Activated T-cell treated with anti-CD3 and anti-CD28 coated beads for 48 hours (primary cell): ENCODE measurements at regions not wholly inside any gene's neighbourhood (a gene's known extent, or its start where the extent isn't known, plus 50 kb on each side); places are given as distances from the start of the nearest gene placed in this dataset.

Experiments
- DNase-seq: peaks from one replicate; pipeline ENCODE4 v3.0.0-alpha.2; 2020; ENCODE audit warnings: low read depth

DNA sequence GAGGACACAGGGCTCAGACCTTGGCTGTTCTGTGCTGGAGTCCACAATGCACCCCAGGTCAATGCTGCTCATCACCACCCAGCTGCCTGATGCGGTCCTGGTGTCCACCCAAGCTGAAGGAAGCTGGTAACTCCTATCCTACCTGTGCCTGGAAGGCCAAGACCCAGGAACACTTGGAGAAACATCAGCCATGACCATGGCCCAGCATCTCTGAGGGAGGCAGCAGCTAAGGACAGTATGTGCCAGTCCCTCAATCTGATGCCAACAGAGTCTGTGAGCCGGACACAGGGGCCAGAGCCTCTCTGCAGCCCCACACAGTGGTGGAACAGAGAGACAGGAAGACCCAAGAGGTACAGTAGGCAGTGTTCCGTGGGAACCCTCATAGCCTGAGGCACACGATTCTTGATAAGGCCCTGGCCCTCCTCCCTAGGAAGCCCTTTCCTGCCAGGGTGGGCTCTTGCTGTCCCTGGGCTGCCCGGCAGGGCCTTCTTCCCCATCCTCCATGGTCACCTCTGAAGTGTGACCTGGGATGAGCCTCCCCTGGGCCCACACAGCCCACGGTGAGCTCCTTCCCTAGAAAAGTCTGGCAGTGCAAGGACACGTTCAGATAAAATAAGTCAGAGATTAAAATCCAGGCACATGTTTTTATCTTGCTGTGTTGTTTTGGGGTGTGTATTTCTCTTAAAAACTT lies 170.7 kb downstream of the THBS2 start:
- DNase-seq = no peak

DNA sequence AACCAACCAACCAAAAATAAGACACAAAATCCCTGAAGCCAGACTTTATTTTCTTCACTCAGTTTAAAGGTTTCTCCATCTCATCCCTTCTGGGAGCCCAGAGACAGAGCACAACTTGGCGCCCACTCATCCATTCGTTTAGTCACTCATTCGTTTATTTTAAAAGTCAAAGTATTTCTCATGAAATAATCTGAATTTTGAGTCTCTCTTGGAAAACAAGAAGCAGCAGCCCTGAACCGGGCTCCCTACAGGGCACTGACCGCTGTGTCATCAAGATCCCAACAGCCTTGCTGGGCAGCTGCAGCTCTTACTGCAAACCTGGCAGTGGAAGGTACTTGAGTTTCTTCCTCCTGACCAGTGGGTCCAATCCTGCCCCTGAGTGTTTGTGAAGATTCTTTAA lies 171.6 kb downstream of the THBS2 start:
- DNase-seq = no peak

GRCh38 chr6:169081248-169081647 lies 172.4 kb downstream of the THBS2 start:
- DNase-seq = no peak

DNA sequence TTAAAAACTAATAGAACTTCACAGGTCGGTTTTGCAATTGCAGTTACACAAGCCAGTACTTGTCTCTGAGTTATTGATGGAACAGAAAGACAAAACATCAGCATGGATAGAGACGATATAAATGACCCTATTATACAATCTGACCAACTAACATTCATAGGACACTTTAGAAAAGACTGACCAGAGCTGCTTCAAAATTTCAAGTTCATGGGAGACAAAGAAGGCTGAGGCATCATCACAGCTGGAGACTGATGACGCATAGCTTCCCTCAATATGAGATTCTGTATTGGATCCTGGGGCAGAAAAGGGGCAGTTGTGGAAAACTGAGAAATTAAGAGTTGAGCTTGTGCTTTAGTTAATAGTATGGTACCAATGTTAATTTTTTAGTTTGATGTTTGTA lies 174.0 kb downstream of the THBS2 start:
- no peak for DNase-seq

- no peak for DNase-seq
These were observed 175.1 kb downstream of the THBS2 start for GRCh38 chr6:169078399-169079145.

DNA sequence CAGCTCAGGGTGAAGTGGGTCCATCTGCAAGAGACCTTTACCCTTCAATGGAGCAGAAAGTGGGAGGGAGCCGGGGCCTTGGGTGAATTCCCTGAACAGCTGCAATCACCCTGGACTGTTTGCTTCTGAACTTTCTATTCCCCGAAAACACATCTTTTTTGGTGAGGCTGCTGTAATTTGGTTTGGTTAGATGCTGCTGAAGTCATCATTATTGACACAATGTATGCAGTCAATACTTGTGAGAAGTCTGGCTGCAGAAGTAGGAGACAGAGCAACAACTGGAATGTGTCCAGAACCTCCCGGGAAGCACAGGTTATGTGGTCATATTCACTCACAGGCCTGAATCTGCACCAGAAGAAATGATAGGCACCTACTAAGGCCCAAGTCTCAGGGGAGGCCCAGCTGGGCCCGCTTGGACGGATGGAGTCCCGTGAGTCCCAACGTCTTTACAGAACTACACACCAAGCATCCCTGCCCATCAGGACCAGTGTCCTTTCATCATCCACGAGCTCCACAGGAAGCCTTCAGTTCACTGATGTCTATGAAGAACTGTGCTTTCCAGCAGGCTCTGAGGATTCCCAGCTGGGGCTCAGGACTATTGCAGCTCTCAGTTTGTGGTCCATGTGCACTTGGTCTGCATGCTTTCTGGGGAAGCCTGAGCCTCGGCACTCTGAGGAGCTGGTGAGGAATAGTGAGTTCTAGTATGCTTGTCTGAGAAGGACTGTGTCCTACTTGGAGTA lies 177.6 kb downstream of the THBS2 start:
- DNase-seq = no peak

DNA sequence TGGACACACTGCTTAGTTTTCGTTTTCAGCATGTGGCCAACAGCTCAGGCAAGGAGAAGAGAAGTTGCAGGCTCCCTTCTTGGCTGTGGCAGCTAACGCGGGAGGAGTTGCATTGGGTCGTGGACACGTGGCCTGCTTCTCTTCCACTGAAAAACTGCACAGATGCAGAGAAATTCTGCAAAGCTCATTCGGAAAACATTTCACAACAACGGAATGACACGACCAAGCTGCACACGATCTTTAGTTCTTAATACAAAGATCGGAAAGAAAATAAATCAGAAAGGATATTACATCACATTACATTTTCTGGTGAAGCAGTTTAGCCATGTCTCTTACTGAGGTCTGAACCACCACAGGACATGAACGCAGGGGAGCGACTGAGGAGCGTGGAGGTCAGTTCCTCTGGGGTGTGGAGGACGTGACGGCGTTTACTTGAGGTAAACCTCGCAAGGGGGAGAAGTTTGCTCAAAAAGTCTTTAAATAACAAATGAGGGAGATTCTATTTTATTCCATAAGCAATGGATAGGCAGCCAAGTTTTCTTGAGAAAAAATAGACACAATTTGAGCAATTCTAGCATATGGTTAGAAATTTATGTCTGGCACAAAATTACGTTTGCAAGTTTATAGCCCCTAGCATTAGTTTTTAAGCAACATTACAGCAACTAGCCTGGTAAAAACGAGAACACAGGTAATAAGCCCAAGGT lies 178.3 kb downstream of the THBS2 start:
- DNase-seq = no peak

DNA sequence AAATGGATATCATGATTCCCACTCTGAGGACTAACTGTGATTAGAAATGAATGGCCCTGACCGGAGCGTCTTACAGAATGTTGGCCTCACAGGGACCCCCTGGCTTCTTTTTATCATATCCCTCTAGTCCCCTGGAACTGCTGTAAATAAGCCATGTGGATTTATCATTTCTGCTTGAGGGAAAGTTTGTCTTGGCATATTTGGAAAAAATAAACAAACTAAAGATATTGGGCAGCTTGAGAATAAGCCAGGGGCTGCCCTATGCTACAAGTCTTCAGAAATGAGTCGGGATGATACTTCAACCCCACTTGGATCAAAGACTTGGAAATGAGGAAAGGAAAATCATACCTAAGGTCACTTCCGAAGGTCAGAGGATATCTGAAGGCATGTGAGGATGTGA lies 179.1 kb downstream of the THBS2 start:
- no peak for DNase-seq

DNA sequence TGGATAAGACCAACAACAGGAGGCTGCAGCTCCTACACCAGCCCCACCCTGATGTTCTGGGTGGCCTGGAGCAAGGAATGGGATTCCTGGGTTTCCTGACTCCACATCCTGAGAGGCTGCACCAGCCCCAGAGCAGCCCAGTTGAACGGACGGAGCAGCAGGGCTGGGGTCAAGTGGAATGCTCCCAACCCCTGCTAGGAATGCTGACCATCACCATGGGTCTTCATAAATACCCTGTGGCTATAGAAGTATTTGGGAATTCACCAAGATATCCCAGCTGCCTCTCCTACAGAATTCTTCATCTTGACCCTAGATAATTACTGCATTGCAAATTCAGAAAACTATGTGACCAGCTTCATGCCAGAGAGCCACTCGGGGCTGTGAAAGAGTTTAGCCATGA lies 180.3 kb downstream of the THBS2 start:
- no peak for DNase-seq

DNA sequence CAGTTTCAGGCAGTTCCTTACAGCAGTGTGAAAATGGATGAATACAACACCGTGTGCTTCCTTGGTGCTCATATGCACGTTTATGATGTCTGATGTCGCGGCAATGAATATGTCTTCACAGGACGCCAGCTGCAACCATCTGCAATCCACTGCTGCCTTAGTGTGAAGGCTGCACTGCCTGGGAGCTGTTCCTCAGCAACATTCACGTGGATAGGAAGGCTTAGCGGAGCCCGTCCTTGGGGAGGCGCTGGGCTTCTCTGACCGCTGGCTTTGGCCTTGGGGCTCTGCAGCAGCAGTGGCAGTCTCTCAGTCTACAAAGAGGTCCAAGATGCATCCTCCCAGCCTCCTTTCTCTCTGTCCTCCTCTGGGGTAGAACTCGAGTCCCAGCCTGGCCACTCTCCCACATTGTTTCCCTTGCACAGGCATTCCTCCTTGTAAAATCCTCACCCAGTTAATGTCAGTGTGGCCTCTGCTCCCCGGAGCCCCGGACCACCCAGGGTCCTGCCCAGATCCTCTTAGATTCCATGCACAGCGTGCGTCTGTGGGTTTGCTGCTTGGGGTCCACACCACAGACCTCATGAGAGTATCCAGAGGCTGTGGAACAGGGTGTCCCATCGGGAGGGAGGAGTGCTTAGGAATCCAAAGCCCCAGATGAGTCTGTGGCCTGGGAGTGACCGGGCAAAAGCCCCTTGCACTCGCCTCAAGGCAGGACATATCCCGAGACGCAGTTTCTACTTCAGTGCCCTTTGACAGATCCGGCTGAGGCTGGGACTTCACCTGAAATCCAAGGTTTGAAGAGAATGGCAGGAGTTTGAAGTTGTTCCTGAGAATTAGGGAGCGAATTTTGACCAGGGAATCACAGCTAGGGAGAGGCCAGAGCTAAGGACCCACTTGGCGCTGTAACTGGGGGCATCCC lies 181.3 kb downstream of the THBS2 start:
- DNase-seq = no peak

- no peak for DNase-seq
These were observed 182.3 kb downstream of the THBS2 start for GRCh38 chr6:169071394-169071793.

- no peak for DNase-seq
These were observed 183.0 kb downstream of the THBS2 start for GRCh38 chr6:169070506-169071176.

- no peak for DNase-seq
These were observed 184.3 kb downstream of the THBS2 start for GRCh38 chr6:169069356-169069755.

- DNase-seq = no peak
These were observed 189.5 kb downstream of the THBS2 start for GRCh38 chr6:169064194-169064593.

DNA sequence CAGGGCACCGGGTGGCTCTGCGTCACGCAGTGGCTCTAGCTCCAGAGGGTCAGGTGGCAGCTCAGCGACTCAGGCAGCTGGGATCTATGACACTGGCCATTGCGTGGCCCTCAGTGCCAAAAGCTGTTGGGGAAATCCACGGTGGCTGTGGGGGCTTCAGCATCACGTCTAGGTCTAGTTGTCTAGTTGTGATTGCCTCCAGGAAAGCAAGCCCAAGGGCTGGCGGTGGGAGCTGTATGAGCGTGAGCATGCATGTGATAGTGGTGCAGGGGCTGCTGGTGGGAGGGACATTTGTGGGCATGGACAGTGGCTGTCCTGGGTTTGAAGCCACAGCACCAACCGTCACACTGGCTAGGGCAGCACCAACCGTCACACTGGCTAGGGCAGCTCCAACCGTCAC lies 191.4 kb downstream of the THBS2 start:
- DNase-seq = no peak

GRCh38 chr6:169058634-169059033 lies 195.0 kb downstream of the THBS2 start:
- DNase-seq = no peak

DNA sequence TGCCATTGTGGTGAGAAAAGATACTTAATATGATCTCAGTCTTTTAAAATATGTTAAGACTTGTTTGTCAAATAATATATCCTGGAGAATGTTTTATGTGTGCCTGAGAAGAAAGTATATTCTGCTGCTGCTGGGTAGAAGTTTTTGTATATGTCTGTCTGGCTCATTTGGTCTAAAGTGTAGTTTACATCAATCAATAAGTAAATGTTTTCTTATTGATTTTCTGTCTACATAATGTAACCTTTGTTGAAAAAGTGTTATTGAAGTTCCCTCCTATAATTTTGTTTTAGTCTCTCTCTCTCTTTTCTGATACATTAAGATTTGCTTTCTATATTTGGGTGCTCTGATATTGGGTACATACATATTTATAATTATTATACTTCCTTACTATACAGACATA lies 201.2 kb downstream of the THBS2 start:
- no peak for DNase-seq

GRCh38 chr6:169051371-169051770 lies 202.3 kb downstream of the THBS2 start:
- DNase-seq = no peak

GRCh38 chr6:169048865-169049205 lies 204.8 kb downstream of the THBS2 start:
- no peak for DNase-seq

DNA sequence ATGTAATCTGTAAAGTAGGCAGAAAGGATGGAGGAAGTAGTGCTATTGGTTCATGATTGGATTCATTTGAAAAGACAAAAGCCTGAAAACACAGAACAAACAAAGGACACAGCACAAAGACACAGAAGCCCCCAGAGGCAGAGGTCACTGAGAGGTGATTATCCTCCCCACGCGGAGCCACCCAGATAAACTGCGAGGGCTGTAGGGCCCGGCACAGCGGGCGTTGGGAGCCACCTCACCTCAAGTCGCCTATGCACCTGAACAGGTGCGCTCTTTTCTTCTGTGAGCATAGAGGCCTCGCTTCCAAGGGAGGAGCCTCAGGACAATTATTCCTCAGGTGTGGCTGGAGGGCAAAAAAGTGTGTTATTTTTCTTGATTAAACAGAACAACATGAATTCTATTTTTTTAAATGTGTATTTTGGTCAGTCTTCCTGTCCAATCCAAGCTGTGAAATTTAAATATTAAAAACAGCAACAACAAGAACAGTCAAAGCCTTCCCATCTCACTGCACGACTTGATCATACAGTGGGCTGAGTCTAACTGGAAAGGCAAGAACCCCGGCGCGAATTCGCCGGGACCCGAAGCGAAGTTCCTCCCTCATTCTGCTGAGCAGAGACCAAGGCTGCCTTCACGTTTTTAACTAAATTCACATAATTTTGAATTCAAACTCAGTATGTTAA lies 205.3 kb downstream of the THBS2 start:
- no peak for DNase-seq
